WTC11 (cell line): ENCODE measurements at regions not wholly inside any gene's neighbourhood (a gene's known extent, or its start where the extent isn't known, plus 50 kb on each side); places are given as distances from the start of the nearest gene placed in this dataset.

Experiments used
- ATAC-seq: fragments of 200-7000 bp; cut with Tn5 transposase; 2 replicates; pipeline ENCODE4 v1.10.0; 2021; ENCODE audit warnings: mild to moderate bottlenecking, moderate library complexity
- CTCF ChIA-PET: fragments of 300-600 bp; sonication (Branson Sonifier 250); formaldehyde crosslinking; loops from one replicate; lab custom pipeline; 2021; ENCODE audit warnings: antibody characterized with exemption; lab: Charles Lee
- POLR2A ChIA-PET: fragments of 350-600 bp; sonication (Branson Sonifier 250); formaldehyde crosslinking; loops from one replicate; lab custom pipeline; 2021; ENCODE audit warnings: antibody characterized with exemption; lab: Charles Lee
- DNase-seq: peaks from one replicate; pipeline ENCODE4 v3.0.0; 2021; ENCODE audit warnings: low spot score
- H3K27ac Mint-ChIP-seq: 2 replicates; pipeline ENCODE4 v1.8.0; 2021; ENCODE audit warnings: mixed read lengths
- H3K27me3 Mint-ChIP-seq: 2 replicates; pipeline ENCODE4 v1.8.0; 2021; ENCODE audit warnings: low read depth, mild to moderate bottlenecking, moderate library complexity, mixed read lengths
- H3K36me3 Mint-ChIP-seq: 2 replicates; pipeline ENCODE4 v1.8.0; 2021; ENCODE audit warnings: mixed read lengths
- H3K4me1 Mint-ChIP-seq: 2 replicates; pipeline ENCODE4 v1.8.0; 2022; ENCODE audit warnings: mixed read lengths
- H3K4me3 Mint-ChIP-seq: 2 replicates; pipeline ENCODE4 v1.8.0; 2021; ENCODE audit warnings: mild to moderate bottlenecking, moderate library complexity, mixed read lengths
- H3K9me3 Mint-ChIP-seq: 2 replicates; pipeline ENCODE4 v1.8.0; 2021; ENCODE audit warnings: mixed read lengths
- CREM ChIP-seq: sonication (generic); formaldehyde crosslinking; IDR thresholded peaks from 2 replicates; pipeline ENCODE4 v1.8.1; 2022; ENCODE audit warnings: mild to moderate bottlenecking, missing genetic modification reagents, moderate library complexity
- FOXJ3 ChIP-seq: sonication (generic); formaldehyde crosslinking; IDR thresholded peaks from 2 replicates; pipeline ENCODE4 v1.9.0; 2021; ENCODE audit warnings: missing genetic modification reagents, mild to moderate bottlenecking, borderline replicate concordance
- GRHL2 ChIP-seq: fragments of 250-450 bp; sonication (Bioruptor Pico); IDR thresholded peaks from 2 replicates; pipeline ENCODE4 v1.8.0; 2022; ENCODE audit warnings: mild to moderate bottlenecking, moderate library complexity; ENCODE audit not compliant: insufficient replicate concordance, severe bottlenecking
- HMGXB4 ChIP-seq: sonication (generic); formaldehyde crosslinking; IDR thresholded peaks from 2 replicates; pipeline ENCODE4 v1.8.1; 2023; ENCODE audit warnings: mild to moderate bottlenecking, moderate library complexity, missing genetic modification reagents
- JAZF1 ChIP-seq: fragments of 250-450 bp; sonication (Bioruptor Pico); IDR thresholded peaks from 2 replicates; pipeline ENCODE4 v1.9.0; 2021; ENCODE audit warnings: moderate library complexity, mild to moderate bottlenecking, inconsistent platforms
- JUN ChIP-seq: sonication (generic); formaldehyde crosslinking; IDR thresholded peaks from 2 replicates; pipeline ENCODE4 v1.8.0; 2023; ENCODE audit warnings: mild to moderate bottlenecking, missing genetic modification reagents
- MXD4 ChIP-seq: fragments of 250-450 bp; sonication (Bioruptor Pico); IDR thresholded peaks from 2 replicates; pipeline ENCODE4 v1.8.0; 2021; ENCODE audit warnings: mild to moderate bottlenecking, moderate library complexity, borderline replicate concordance
- PRRX2 ChIP-seq: fragments of 250-450 bp; sonication (Bioruptor Pico); IDR thresholded peaks from 2 replicates; pipeline ENCODE4 v1.8.0; 2021; ENCODE audit warnings: mild to moderate bottlenecking
- RORB ChIP-seq: fragments of 250-450 bp; sonication (Bioruptor Pico); IDR thresholded peaks from 2 replicates; pipeline ENCODE4 v1.9.0; 2021; ENCODE audit warnings: mild to moderate bottlenecking
- SP1 ChIP-seq: sonication (generic); formaldehyde crosslinking; conservative IDR thresholded peaks from 2 replicates; pipeline ENCODE4 v1.8.1; 2022; ENCODE audit warnings: missing genetic modification reagents
- ZBTB21 ChIP-seq: sonication (generic); formaldehyde crosslinking; IDR thresholded peaks from 2 replicates; pipeline ENCODE4 v1.8.1; 2023; ENCODE audit warnings: mild to moderate bottlenecking, missing genetic modification reagents, borderline replicate concordance
- TF ChIP-seq, protein P1 (sequence below): sonication (generic); formaldehyde crosslinking; IDR thresholded peaks from 2 replicates; pipeline ENCODE4 v1.8.1; 2023; ENCODE audit warnings: mild to moderate bottlenecking, missing genetic modification reagents, moderate library complexity
- TF ChIP-seq, protein P2 (sequence below): sonication (generic); formaldehyde crosslinking; IDR thresholded peaks from 2 replicates; pipeline ENCODE4 v1.8.1; 2022; ENCODE audit warnings: mild to moderate bottlenecking, missing genetic modification reagents, moderate library complexity, borderline replicate concordance
- TF ChIP-seq, protein P3 (sequence below): sonication (generic); formaldehyde crosslinking; IDR thresholded peaks from 2 replicates; pipeline ENCODE4 v1.8.0; 2022; ENCODE audit warnings: mild to moderate bottlenecking, missing genetic modification reagents
- TF ChIP-seq, protein P4 (sequence below): sonication (generic); formaldehyde crosslinking; conservative IDR thresholded peaks from 2 replicates; pipeline ENCODE4 v1.8.1; 2023; ENCODE audit warnings: mild to moderate bottlenecking, low read depth, missing genetic modification reagents, moderate library complexity
- TF ChIP-seq, protein P5 (sequence below): sonication (generic); formaldehyde crosslinking; conservative IDR thresholded peaks from 2 replicates; pipeline ENCODE4 v1.8.1; 2022; ENCODE audit warnings: mild to moderate bottlenecking, missing genetic modification reagents

DNA sequence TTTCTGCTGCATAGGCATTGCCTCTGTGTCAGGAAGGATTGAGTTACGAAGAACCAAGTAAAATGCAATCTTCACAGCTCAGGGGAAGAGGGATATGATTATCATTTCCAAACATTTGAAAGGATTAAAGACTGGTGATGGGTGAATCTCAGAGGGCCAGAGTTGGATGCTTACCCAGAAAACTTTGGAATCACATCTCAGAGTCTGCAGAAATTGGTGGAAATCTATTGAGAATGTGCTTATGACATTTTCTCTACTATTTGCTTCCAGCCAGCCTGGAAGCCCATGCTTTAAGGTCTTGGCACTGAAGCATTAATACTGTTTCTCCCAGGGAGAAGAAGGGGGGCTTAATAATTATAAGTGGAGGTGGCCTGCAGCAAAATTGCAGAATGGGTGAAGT, 1301.4 kb upstream of the PIK3C3 start:
- Mint-ChIP-seq H3K9me3 (no peaks in the 10 kb centered on the region), H3K36me3 (no peaks in the 10 kb centered on the region), H3K27ac (no peak overlapping the region), H3K4me1 (peaks cover 8% of the 10 kb centered on the region), H3K27me3 (no peaks in the 10 kb centered on the region; the same call in 1 of the 2 replicates), H3K4me3 (no peak overlapping the region)
- TF ChIP-seq JAZF1 (CRISPR knock-in tag) (no peak), HMGXB4 (CRISPR knock-in tag) (no peak)
- TF ChIP-seq, protein P1, sequence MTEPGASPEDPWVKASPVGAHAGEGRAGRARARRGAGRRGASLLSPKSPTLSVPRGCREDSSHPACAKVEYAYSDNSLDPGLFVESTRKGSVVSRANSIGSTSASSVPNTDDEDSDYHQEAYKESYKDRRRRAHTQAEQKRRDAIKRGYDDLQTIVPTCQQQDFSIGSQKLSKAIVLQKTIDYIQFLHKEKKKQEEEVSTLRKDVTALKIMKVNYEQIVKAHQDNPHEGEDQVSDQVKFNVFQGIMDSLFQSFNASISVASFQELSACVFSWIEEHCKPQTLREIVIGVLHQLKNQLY (CRISPR knock-in tag), result no peak
- ChIA-PET CTCF (no interaction called here), POLR2A (no interaction called here)
- no peak for DNase-seq
- no peak for ATAC-seq

- H3K9me3 Mint-ChIP-seq, result no peaks in the 10 kb centered on the region
- H3K36me3 Mint-ChIP-seq, result no peaks in the 10 kb centered on the region
- peaks cover 8% of the 10 kb centered on the region for H3K4me1 Mint-ChIP-seq
- CTCF ChIA-PET, result no interaction called here
- H3K4me3 Mint-ChIP-seq, result no peak overlapping the region
- no peak for DNase-seq
- TF ChIP-seq ZBTB21 (CRISPR knock-in tag) (no peak), GRHL2 (CRISPR knock-in tag) (no peak), PRRX2 (CRISPR knock-in tag) (no peak), CREM (CRISPR knock-in tag) (no peak), JUN (no peak), SP1 (CRISPR knock-in tag) (no peak), FOXJ3 (CRISPR knock-in tag) (no peak), RORB (CRISPR knock-in tag) (no peak), MXD4 (CRISPR knock-in tag) (no peak)
- TF ChIP-seq, protein P2, sequence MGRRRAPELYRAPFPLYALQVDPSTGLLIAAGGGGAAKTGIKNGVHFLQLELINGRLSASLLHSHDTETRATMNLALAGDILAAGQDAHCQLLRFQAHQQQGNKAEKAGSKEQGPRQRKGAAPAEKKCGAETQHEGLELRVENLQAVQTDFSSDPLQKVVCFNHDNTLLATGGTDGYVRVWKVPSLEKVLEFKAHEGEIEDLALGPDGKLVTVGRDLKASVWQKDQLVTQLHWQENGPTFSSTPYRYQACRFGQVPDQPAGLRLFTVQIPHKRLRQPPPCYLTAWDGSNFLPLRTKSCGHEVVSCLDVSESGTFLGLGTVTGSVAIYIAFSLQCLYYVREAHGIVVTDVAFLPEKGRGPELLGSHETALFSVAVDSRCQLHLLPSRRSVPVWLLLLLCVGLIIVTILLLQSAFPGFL (CRISPR knock-in tag), result no peak
- TF ChIP-seq, protein P1 (CRISPR knock-in tag), result no peak
- TF ChIP-seq, protein P3, sequence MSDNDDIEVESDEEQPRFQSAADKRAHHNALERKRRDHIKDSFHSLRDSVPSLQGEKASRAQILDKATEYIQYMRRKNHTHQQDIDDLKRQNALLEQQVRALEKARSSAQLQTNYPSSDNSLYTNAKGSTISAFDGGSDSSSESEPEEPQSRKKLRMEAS (CRISPR knock-in tag), result no peak
- TF ChIP-seq, protein P4, sequence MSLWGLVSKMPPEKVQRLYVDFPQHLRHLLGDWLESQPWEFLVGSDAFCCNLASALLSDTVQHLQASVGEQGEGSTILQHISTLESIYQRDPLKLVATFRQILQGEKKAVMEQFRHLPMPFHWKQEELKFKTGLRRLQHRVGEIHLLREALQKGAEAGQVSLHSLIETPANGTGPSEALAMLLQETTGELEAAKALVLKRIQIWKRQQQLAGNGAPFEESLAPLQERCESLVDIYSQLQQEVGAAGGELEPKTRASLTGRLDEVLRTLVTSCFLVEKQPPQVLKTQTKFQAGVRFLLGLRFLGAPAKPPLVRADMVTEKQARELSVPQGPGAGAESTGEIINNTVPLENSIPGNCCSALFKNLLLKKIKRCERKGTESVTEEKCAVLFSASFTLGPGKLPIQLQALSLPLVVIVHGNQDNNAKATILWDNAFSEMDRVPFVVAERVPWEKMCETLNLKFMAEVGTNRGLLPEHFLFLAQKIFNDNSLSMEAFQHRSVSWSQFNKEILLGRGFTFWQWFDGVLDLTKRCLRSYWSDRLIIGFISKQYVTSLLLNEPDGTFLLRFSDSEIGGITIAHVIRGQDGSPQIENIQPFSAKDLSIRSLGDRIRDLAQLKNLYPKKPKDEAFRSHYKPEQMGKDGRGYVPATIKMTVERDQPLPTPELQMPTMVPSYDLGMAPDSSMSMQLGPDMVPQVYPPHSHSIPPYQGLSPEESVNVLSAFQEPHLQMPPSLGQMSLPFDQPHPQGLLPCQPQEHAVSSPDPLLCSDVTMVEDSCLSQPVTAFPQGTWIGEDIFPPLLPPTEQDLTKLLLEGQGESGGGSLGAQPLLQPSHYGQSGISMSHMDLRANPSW (CRISPR knock-in tag), result no peak
- TF ChIP-seq, protein P5, sequence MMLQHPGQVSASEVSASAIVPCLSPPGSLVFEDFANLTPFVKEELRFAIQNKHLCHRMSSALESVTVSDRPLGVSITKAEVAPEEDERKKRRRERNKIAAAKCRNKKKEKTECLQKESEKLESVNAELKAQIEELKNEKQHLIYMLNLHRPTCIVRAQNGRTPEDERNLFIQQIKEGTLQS, result no peak
- ATAC-seq, result no peak
- no peaks in the 10 kb centered on the region for H3K27me3 Mint-ChIP-seq
- POLR2A ChIA-PET, result no interaction called here
- H3K27ac Mint-ChIP-seq, result no peak overlapping the region
Observed at GRCh38 chr18:40652321-40652720, 1302.7 kb upstream of the PIK3C3 start.
